RWPE1 (cell line): ENCODE measurements at regions not wholly inside any gene's neighbourhood (a gene's known extent, or its start where the extent isn't known, plus 50 kb on each side); places are given as distances from the start of the nearest gene placed in this dataset.

Experiments
- CTCF ChIA-PET: fragments of 350-600 bp; sonication (Branson Sonifier 250); formaldehyde crosslinking; extraction: SDS; loops from one replicate; lab custom pipeline; 2021; lab: Yijun Ruan, JAX
- POLR2A ChIA-PET: fragments of 400-600 bp; formaldehyde crosslinking; extraction: SDS; loops from one replicate; lab custom pipeline; 2020; ENCODE audit warnings: antibody characterized with exemption; ENCODE audit not compliant: low non-redundant PET; lab: Yijun Ruan, JAX
- DNase-seq: peaks from one replicate; pipeline ENCODE4 v3.0.0; 2012; ENCODE audit warnings: low spot score
- H3K27ac ChIP-seq: fragments of 450-650 bp; 2 replicates; pipeline ENCODE4 v1.5.1; 2017
- CTCF ChIP-seq: fragments of 450-650 bp; conservative IDR thresholded peaks from 2 replicates; pipeline ENCODE4 v1.5.1; 2017; ENCODE audit warnings: low read depth, mild to moderate bottlenecking

GRCh38 chr6:26223228-26223627, 136.0 kb downstream of the HFE start:
- no peak for DNase-seq
- ChIA-PET CTCF (no interaction called here), POLR2A (interaction anchor here (0.5 to 1.9 kb wide), 4 partner anchors 10 to 924 kb away, joined by 3 to 6 read pairs (median 5); a partner anchor contains a TSS)
- no peak for TF ChIP-seq CTCF
- peak overlapping the region; percentile 93 for H3K27ac ChIP-seq

GRCh38 chr6:26223650-26224546, 136.7 kb downstream of the HFE start:
- ChIA-PET POLR2A (interaction anchor here (0.5 to 1.9 kb wide), 4 partner anchors 10 to 923 kb away, joined by 3 to 6 read pairs (median 5); a partner anchor contains a TSS), CTCF (interaction anchor here (0.6 kb wide), 1 partner anchor 42 kb away, joined by 4 read pairs; no protein-coding TSS in a partner anchor)
- peak overlapping the region; percentile 93 for H3K27ac ChIP-seq
- TF ChIP-seq CTCF: no peak
- peak; percentile 78 for DNase-seq

- no peak for DNase-seq
- no peak for TF ChIP-seq CTCF
- CTCF ChIA-PET: no interaction called here
- POLR2A ChIA-PET: interaction anchor here (1.8 to 1.9 kb wide), 2 partner anchors 9 to 26 kb away, joined by 5 to 6 read pairs; a partner anchor contains a TSS
- no peak overlapping the region for H3K27ac ChIP-seq
These were observed 137.3 kb downstream of the HFE start for GRCh38 chr6:26224547-26224912.

- CTCF ChIA-PET: no interaction called here
- H3K27ac ChIP-seq: peak overlapping the region; percentile 60
- no peak for TF ChIP-seq CTCF
- DNase-seq: no peak
- POLR2A ChIA-PET: interaction anchor here (0.6 kb wide), 1 partner anchor 21 kb away, joined by 3 read pairs; no protein-coding TSS in a partner anchor
These were observed 138.0 kb downstream of the HFE start for GRCh38 chr6:26224940-26225847.

- POLR2A ChIA-PET: interaction anchor here (0.6 kb wide), 1 partner anchor 22 kb away, joined by 3 read pairs; no protein-coding TSS in a partner anchor
- peak overlapping the region; percentile 60 for H3K27ac ChIP-seq
- CTCF ChIA-PET: no interaction called here
- no peak for DNase-seq
- TF ChIP-seq CTCF: no peak
These were observed 138.8 kb downstream of the HFE start for GRCh38 chr6:26225848-26226578.
